Fibroblast of pulmonary artery (primary cell): ENCODE measurements at regions not wholly inside any gene's neighbourhood (a gene's known extent, or its start where the extent isn't known, plus 50 kb on each side); places are given as distances from the start of the nearest gene placed in this dataset.

Experiments
- DNase-seq: peaks from one replicate; pipeline ENCODE4 v3.0.0-alpha.2; 2010; ENCODE audit warnings: low read depth
- H3K4me3 ChIP-seq: replicated peaks from 2 replicates; pipeline ENCODE4 v1.5.1; 2011; ENCODE audit warnings: low read depth, mild to moderate bottlenecking, control low read depth, low read length, moderate library complexity
- TF ChIP-seq, protein P1 (sequence below): IDR thresholded peaks from 2 replicates; pipeline ENCODE4 v1.5.1; 2011; ENCODE audit warnings: mild to moderate bottlenecking, control low read depth, low read length, inconsistent platforms; ENCODE audit errors: missing control alignments

DNA sequence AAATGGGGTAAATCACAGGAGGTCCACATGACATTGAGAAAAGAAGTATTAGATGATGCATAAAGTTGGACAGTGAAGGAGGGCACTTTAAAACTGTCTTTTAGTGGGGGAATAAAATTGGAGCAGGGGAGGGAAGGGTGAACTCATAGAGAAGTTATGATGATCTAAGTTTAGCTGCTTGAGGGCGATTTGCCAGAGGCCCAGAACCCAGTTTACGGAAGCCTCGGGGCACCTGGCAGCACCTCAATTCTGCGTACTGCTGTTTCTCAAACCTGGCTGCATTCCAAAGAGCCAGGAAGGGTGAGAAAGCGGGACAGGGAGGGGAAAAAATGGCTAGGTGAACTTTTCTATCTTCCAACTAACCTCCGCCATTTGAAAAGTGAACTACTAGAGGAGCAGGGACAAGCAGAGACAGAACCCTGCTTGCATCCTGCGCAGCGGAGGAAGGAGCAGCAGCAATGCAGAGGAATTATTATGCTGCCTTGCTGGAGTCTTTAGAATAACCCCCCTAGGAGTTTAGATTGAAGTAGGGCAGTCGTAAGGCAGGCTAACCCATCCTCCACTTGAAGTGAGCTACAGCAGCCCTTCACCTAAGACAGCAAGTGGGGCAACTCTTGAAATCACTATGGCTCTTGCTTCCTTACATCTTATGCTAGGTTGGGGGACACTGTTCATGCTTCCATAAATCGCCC is 316.8 kb downstream of the BRINP1 start:
- no peak overlapping the region for H3K4me3 ChIP-seq
- DNase-seq = no peak
- TF ChIP-seq, protein P1, sequence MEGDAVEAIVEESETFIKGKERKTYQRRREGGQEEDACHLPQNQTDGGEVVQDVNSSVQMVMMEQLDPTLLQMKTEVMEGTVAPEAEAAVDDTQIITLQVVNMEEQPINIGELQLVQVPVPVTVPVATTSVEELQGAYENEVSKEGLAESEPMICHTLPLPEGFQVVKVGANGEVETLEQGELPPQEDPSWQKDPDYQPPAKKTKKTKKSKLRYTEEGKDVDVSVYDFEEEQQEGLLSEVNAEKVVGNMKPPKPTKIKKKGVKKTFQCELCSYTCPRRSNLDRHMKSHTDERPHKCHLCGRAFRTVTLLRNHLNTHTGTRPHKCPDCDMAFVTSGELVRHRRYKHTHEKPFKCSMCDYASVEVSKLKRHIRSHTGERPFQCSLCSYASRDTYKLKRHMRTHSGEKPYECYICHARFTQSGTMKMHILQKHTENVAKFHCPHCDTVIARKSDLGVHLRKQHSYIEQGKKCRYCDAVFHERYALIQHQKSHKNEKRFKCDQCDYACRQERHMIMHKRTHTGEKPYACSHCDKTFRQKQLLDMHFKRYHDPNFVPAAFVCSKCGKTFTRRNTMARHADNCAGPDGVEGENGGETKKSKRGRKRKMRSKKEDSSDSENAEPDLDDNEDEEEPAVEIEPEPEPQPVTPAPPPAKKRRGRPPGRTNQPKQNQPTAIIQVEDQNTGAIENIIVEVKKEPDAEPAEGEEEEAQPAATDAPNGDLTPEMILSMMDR = no peak

GRCh38 chr9:119053070-119053469 is 316.2 kb downstream of the BRINP1 start:
- TF ChIP-seq, protein P1 = no peak
- H3K4me3 ChIP-seq = no peak overlapping the region
- DNase-seq = no peak

- TF ChIP-seq, protein P1 = no peak
- H3K4me3 ChIP-seq = no peak overlapping the region
- DNase-seq = no peak
Measured at GRCh38 chr9:119060629-119061385, 308.4 kb downstream of the BRINP1 start.

DNA sequence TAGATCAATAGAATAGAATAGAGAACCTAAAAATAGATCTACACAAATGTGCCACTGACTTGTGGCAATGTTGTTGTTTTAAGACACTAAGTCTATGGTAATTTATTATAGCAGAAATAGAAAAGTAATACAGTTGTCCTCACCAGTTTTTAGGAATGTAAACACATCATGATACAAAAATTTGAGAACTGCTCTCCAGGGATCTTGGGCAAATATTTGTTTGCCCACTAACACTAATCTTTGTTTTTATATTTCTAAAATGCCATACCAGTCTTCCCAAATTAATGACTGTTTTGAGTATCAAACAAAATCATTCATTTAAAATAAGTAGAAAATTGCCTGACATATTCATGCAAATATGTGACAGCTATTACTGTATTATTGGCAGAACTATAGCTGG is 297.6 kb downstream of the BRINP1 start:
- H3K4me3 ChIP-seq = no peak overlapping the region
- TF ChIP-seq, protein P1 = no peak
- no peak for DNase-seq

DNA sequence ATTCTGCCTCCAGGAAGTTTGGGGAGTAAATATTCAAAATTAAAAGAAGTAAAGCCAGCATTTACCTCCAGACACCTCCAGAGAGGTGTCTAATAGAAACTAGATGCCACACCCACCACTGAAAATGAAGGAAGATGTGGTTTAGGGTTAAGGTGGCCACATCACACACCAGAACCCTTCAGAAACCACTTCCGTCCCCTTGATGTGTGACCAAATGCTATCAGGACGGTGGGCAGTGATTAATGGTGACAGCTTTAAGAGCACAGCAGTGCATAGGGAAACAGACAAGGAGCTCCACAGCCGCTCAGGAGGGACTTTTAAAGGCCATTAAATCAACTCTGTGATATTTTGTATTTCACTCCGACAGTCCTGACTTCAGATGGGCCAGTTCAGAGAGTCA is 295.2 kb downstream of the BRINP1 start:
- no peak for DNase-seq
- H3K4me3 ChIP-seq = no peak overlapping the region
- TF ChIP-seq, protein P1 = no peak

- no peak for DNase-seq
- TF ChIP-seq, protein P1 = no peak
- no peak overlapping the region for H3K4me3 ChIP-seq
Measured at GRCh38 chr9:119078015-119078414, 291.2 kb downstream of the BRINP1 start.
